Brain microvascular endothelial cell (primary cell): ENCODE measurements at regions not wholly inside any gene's neighbourhood (a gene's known extent, or its start where the extent isn't known, plus 50 kb on each side); places are given as distances from the start of the nearest gene placed in this dataset.
"Not testable (repeated sequence)": the region's sequence is repeated elsewhere in the genome, so short reads cannot be mapped to it uniquely, and the experiment has no call there.

Experiments
- DNase-seq: peaks from one replicate; pipeline ENCODE4 v3.0.0-alpha.2; 2020
- H3K27ac ChIP-seq: fragments of 250-450 bp; sonication (Bioruptor Pico); 2 replicates; pipeline ENCODE4 v1.5.1; 2020; ENCODE audit warnings: mild to moderate bottlenecking, moderate library complexity
- H3K27me3 ChIP-seq: fragments of 250-450 bp; sonication (Bioruptor Pico); replicated peaks from 2 replicates; pipeline ENCODE4 v1.5.1; 2020; ENCODE audit warnings: mild to moderate bottlenecking
- H3K36me3 ChIP-seq: fragments of 250-450 bp; sonication (Bioruptor Pico); replicated peaks from 2 replicates; pipeline ENCODE4 v1.5.1; 2020; ENCODE audit warnings: mild to moderate bottlenecking
- H3K4me3 ChIP-seq: 2 replicates; pipeline ENCODE4 v1.5.1; 2011; ENCODE audit warnings: low read depth, mild to moderate bottlenecking, control low read depth, low read length, moderate library complexity
- CTCF ChIP-seq: IDR thresholded peaks from 2 replicates; pipeline ENCODE4 v1.5.1; 2011; ENCODE audit warnings: low read depth, mild to moderate bottlenecking, moderate library complexity, low read length, control low read depth, inconsistent platforms; ENCODE audit errors: missing control alignments
- in situ Hi-C: cut with HindIII; loops from 2 replicates; pipeline ENCODE4 v1.10.0; 2017; ENCODE audit warnings: low sequenced_read_pairs, low pct_ligation_motif_present

GRCh38 chr6:159633196-159633595, 59.8 kb downstream of the SOD2 start:
- in situ Hi-C loops, result loop anchor here (25.0 kb wide), 1 partner anchor 471 kb away; the partner anchor contains the start of gene FNDC1
- Histone ChIP-seq H3K27me3 (no peaks in the 10 kb centered on the region), H3K36me3 (no peaks in the 10 kb centered on the region), H3K27ac (no peak overlapping the region), H3K4me3 (no peak overlapping the region)
- peak; percentile 37 for DNase-seq
- peak; percentile 73 for TF ChIP-seq CTCF

- Histone ChIP-seq H3K4me3 (no peak overlapping the region), H3K36me3 (no peaks in the 10 kb centered on the region), H3K27me3 (no peaks in the 10 kb centered on the region), H3K27ac (no peak overlapping the region)
- in situ Hi-C loops, result loop anchor here (25.0 kb wide), 1 partner anchor 470 kb away; the partner anchor contains the start of gene FNDC1
- no peak for DNase-seq
- TF ChIP-seq CTCF, result no peak
Observed at GRCh38 chr6:159631886-159632285, 61.2 kb downstream of the SOD2 start.

- no peak overlapping the region for H3K4me3 ChIP-seq
- TF ChIP-seq CTCF, result no peak
- DNase-seq, result no peak
- in situ Hi-C loops, result loop anchor here (25.0 kb wide), 1 partner anchor 466 kb away; the partner anchor contains the start of gene FNDC1
- H3K27ac ChIP-seq, result no peak overlapping the region
- H3K36me3 ChIP-seq, result no peaks in the 10 kb centered on the region
- H3K27me3 ChIP-seq, result no peaks in the 10 kb centered on the region
Observed at GRCh38 chr6:159627939-159628338, 65.1 kb downstream of the SOD2 start.

GRCh38 chr6:159626506-159626905, 66.5 kb downstream of the SOD2 start:
- H3K27me3 ChIP-seq, H3K36me3 ChIP-seq: not testable (repeated sequence)
- in situ Hi-C loops, result loop anchor here (25.0 kb wide), 1 partner anchor 464 kb away; the partner anchor contains the start of gene FNDC1

GRCh38 chr6:159623156-159623555, 69.9 kb downstream of the SOD2 start:
- in situ Hi-C loops, result no loop called here
- Histone ChIP-seq H3K36me3 (no peaks in the 10 kb centered on the region), H3K27me3 (no peaks in the 10 kb centered on the region), H3K4me3 (no peak overlapping the region), H3K27ac (no peak overlapping the region)
- DNase-seq, result no peak
- no peak for TF ChIP-seq CTCF

More at GRCh38 chr6:159626506-159626905, 66.5 kb downstream of the SOD2 start:
- H3K4me3 ChIP-seq, H3K27ac ChIP-seq, DNase-seq: not testable (repeated sequence)

GRCh38 chr6:159620947-159621346, 72.1 kb downstream of the SOD2 start:
- H3K4me3 ChIP-seq, result no peak overlapping the region
- H3K36me3 ChIP-seq, result no peaks in the 10 kb centered on the region
- H3K27ac ChIP-seq, result no peak overlapping the region
- H3K27me3 ChIP-seq, result no peaks in the 10 kb centered on the region
- TF ChIP-seq CTCF, result no peak
- no peak for DNase-seq
- in situ Hi-C loops, result no loop called here
